BJ (cell line): ENCODE measurements at regions not wholly inside any gene's neighbourhood (a gene's known extent, or its start where the extent isn't known, plus 50 kb on each side); places are given as distances from the start of the nearest gene placed in this dataset.

ENCODE experiments used
- CTCF ChIA-PET: fragments of 350-600 bp; formaldehyde crosslinking; extraction: SDS; loops from one replicate; lab custom pipeline; 2021; ENCODE audit warnings: antibody characterized with exemption, inconsistent platforms; lab: Yijun Ruan, JAX
- POLR2A ChIA-PET: fragments of 300-600 bp; sonication (Branson Sonifier 250); formaldehyde crosslinking; extraction: SDS; loops from one replicate; lab custom pipeline; 2021; ENCODE audit warnings: antibody characterized with exemption; lab: Charles Lee
- DNase-seq: peaks from one replicate; pipeline ENCODE4 v3.0.0-alpha.2; 2011; ENCODE audit warnings: low read depth
- H3K27me3 ChIP-seq: 2 replicates; pipeline ENCODE4 v1.6.0; 2011; ENCODE audit warnings: low read length; ENCODE audit not compliant: control insufficient read depth, insufficient read depth
- H3K36me3 ChIP-seq: 2 replicates; pipeline ENCODE4 v1.5.1; 2011; ENCODE audit warnings: low read length; ENCODE audit not compliant: control insufficient read depth, insufficient read depth
- H3K4me3 ChIP-seq: 2 replicates; pipeline ENCODE4 v1.5.1; 2011; ENCODE audit warnings: low read depth, mild to moderate bottlenecking, control low read depth, low read length
- CTCF ChIP-seq: IDR thresholded peaks from 2 replicates; pipeline ENCODE4 v1.5.1; 2011; ENCODE audit warnings: low read depth, mild to moderate bottlenecking, control low read depth, inconsistent platforms, low read length, moderate library complexity; ENCODE audit not compliant: insufficient read depth

GRCh38 chr3:132229641-132230040, 87.6 kb upstream of the ACP3 start:
- ChIA-PET POLR2A (no interaction called here), CTCF (interaction anchor here (0.5 to 2.2 kb wide), 2 partner anchors 191 to 810 kb away, joined by 3 to 6 read pairs; no protein-coding TSS in a partner anchor)

GRCh38 chr3:132230156-132231000, 86.8 kb upstream of the ACP3 start:
- DNase-seq = no peak
- no peaks in the 10 kb centered on the region for H3K36me3 ChIP-seq
- ChIA-PET POLR2A (no interaction called here), CTCF (interaction anchor here (0.9 to 2.2 kb wide), 2 partner anchors 27 to 192 kb away, joined by 4 to 6 read pairs; no protein-coding TSS in a partner anchor)
- H3K27me3 ChIP-seq = no peaks in the 10 kb centered on the region
- no peak for TF ChIP-seq CTCF
- H3K4me3 ChIP-seq = no peak overlapping the region

More at GRCh38 chr3:132229641-132230040, 87.6 kb upstream of the ACP3 start:
- no peak overlapping the region for H3K4me3 ChIP-seq
- no peaks in the 10 kb centered on the region for H3K27me3 ChIP-seq
- TF ChIP-seq CTCF = no peak
- no peaks in the 10 kb centered on the region for H3K36me3 ChIP-seq
- DNase-seq = no peak

GRCh38 chr3:132231633-132232032, 85.6 kb upstream of the ACP3 start:
- CTCF ChIA-PET = interaction anchor here (0.6 to 2.2 kb wide), 5 partner anchors 9 to 193 kb away, joined by 3 to 6 read pairs (median 3); no protein-coding TSS in a partner anchor
- Histone ChIP-seq H3K4me3 (no peak overlapping the region), H3K27me3 (no peaks in the 10 kb centered on the region), H3K36me3 (no peaks in the 10 kb centered on the region)
- POLR2A ChIA-PET = no interaction called here
- DNase-seq = peak; percentile 13
- TF ChIP-seq CTCF = no peak

GRCh38 chr3:132232231-132232792, 84.9 kb upstream of the ACP3 start:
- no peak for TF ChIP-seq CTCF
- no peak overlapping the region for H3K4me3 ChIP-seq
- H3K36me3 ChIP-seq = no peaks in the 10 kb centered on the region
- no peaks in the 10 kb centered on the region for H3K27me3 ChIP-seq
- ChIA-PET POLR2A (no interaction called here), CTCF (interaction anchor here (0.9 to 1.1 kb wide), 2 partner anchors 10 to 22 kb away, joined by 3 read pairs; no protein-coding TSS in a partner anchor)
- DNase-seq = no peak
